GM19351 (cell line): ENCODE measurements at regions not wholly inside any gene's neighbourhood (a gene's known extent, or its start where the extent isn't known, plus 50 kb on each side); places are given as distances from the start of the nearest gene placed in this dataset.

Source experiments
- ATAC-seq: cut with Tn5 transposase; IDR thresholded peaks from one replicate; pipeline ENCODE4 v1.9.1; 2021; ENCODE audit warnings: mild to moderate bottlenecking, moderate library complexity; ENCODE audit not compliant: unreplicated experiment

DNA sequence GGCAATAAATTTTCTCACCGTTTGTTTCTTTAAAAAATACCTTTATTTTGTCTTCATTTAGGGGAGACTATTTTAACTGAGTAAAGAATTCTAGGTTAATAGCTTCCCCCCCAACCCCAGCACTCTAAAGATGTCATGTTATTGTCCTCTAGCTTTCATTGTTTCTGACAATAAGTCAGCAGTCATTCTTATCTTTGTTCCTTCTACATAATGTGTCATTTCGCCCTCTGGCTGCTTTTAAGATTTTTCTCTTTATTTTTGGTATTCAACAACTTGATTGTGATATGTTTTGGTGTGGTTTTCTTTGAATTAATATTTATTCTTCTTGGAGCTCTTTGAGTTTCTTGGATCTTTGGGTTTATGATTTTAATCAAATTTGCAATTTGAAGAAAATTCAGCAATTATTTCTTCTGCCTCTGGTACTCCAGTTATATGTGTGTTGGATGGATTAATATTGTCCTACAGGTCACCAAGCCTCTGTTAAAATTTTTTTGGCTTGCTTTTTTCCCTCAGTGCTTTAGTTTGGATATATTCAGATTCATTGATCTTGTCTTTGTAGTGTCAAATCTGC lies 64.6 kb upstream of the ELN start:
- no peak for ATAC-seq

DNA sequence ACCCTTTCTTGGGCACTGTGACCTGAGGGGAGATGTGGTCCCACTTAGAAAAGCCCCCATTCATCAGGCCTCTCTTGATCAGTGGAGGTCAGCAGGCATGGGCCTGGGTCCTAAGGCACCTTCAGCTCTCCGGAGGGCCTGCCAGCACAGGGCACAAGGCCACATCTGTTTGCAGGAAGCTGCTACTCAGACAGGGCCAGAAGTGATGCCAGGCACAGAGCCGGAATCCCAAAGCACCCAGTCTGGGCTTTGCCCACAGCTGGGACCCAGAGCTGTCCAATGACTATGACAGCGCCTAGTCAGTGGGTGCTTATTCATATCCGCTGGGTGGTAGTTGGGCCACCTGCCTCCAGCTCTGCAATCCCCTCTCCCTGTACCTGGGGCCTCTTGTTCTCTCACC lies 63.2 kb upstream of the ELN start:
- no peak for ATAC-seq

DNA sequence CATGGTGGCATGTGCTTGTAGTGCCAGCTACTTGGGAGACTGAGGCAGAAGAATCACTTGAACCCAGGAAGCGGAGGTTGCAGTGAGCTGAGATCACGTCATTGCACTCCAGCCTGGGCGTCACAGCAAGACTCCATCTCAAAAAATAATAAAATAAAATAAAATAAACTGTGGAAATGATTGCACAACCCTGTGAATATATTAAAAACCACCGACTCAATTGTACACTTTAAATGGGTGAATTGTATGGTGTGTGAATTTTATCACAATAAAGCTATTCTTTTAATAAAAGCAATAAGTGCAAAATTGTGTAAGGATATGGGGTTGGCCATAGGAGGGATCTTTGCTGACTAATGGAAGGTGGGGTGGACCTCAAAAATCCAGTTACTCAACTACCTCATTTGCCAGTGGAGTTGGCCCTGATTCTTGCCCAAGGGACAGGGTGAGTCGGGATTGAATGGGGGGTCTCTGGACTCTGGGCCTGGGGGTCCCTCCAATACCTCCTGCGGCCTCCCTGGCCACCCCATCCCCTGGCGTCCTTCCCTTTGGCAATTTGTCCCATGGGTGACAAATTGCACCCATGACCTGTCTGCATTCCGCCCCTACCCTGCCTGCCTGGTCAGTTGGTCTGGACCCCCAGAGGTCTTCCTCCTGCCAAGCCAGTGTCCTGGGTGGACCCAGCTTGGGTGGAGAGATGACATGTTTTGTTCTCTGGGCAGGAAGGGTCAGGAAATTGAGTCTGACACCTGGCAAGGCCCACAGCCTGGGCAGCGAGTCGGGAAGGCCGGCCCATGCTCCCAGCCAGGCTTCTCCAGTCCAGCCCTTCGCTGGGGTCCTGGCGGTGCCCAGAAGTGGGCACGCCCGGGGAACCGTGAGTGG lies 61.7 kb upstream of the ELN start:
- no peak for ATAC-seq

GRCh38 chr7:73966941-73967831 lies 60.8 kb upstream of the ELN start:
- ATAC-seq, result no peak

DNA sequence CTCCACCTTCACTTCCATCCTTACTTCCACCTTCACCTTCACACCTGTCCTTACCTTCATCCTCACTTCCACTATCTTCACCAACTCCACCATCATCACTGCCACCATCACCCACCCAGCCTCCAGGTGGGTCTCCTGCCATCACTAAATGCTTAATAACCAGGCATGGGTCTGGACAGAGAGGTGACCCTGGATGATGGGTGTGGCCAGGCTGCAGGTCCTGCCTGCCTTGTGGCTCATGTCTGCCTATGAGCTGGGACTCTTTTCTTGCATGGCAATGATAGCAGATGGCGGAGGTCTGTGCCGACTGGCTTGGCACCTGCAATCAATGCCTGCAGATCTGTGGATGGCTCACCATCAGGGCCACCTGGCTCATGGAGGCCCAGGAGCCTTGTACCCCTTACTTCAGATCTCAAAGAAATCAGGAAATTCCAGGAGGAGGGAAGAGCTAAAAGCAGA lies 60.1 kb upstream of the ELN start:
- no peak for ATAC-seq

- no peak for ATAC-seq
Observed at GRCh38 chr7:73968487-73968886, 59.5 kb upstream of the ELN start.

GRCh38 chr7:73969991-73970390 lies 58.0 kb upstream of the ELN start:
- ATAC-seq, result no peak

GRCh38 chr7:73970801-73971229 lies 57.2 kb upstream of the ELN start:
- ATAC-seq, result no peak

DNA sequence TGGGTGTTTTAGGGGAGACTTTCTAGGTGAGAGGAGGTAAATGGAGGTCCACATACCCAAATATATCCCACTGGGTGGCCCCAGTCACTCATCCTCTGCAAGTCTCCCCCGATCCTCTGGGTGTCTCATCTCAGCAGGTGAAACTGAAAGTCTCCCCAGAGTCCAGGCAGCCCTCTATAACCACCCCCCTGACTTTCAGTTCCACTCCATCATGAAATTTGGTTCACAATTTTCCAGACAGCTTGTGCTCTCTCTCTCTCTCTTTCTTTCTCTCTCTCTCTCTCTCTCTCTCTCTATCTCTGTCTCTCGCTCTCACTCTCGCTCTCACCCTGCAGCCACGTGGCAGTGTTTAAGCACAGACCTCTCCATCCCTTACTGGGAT lies 56.7 kb upstream of the ELN start:
- peak; percentile 96 for ATAC-seq

DNA sequence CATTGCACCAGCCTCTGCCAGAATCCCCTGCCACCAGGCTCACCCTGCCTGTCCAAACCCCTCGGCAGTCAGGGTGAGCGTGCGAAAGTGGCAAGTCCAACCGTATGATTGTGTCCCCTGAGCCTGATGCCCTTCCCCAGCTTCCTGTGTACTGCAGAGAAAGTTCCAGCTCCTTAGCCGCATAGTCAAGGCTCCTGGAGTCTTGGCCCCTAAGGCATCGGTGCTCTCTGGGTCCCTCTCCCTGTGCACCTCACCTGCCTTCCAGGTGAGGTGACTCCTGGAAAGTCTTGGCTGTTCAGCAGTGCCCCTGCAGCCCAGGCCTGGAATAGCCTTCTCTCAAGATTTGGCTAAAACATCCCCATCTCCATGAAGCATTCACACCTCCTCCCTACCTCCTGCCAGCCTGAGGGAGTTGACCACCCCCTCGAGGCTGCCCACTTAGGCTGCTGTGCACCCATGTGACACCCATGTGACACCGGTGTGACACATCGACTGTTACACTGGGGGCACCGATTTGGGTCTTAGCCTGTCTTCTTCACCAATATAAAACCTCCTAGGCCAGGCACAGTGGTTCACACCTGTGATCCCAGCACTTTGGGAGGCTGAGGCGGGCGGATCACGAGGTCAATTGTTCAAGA lies 56.1 kb upstream of the ELN start:
- ATAC-seq, result no peak

DNA sequence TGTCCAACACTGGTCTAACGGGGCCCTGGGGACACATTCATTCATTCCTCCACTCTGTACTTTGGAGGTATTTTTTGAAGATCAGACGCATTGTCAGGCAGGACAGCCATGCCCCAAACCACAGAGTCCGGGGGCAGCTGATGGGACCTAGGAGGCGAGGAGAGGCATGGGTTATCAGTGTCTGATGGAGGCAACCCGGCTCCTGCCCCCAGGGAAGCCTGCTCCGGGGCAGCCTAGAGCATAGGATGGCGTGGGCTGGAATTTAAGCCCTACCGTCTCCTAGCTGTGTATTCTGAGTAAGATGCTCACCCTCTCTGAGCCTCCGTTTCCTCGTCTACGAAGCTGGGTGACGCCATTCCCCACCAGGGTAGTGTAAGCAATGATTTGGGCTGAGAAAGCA lies 55.4 kb upstream of the ELN start:
- no peak for ATAC-seq

DNA sequence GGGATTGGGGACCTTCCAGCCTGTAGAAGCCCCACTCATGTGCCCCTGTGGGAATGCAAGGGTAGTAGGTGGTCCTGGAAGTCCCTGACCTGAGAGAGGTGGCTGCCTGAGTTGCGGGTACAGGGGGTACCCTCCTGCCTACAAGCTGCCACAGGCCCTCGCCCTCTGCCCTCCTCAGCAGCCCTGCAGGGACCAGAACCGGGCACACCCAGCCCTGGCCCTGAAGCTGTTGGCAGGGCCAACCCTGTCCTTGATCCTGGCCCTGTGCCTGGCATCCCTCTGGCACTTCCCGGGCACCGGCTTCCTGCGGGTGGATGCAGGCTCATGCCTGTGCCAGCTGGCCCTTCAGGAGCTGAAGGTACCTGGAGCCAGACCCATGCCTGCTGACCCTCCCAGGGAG lies 54.9 kb upstream of the ELN start:
- no peak for ATAC-seq

DNA sequence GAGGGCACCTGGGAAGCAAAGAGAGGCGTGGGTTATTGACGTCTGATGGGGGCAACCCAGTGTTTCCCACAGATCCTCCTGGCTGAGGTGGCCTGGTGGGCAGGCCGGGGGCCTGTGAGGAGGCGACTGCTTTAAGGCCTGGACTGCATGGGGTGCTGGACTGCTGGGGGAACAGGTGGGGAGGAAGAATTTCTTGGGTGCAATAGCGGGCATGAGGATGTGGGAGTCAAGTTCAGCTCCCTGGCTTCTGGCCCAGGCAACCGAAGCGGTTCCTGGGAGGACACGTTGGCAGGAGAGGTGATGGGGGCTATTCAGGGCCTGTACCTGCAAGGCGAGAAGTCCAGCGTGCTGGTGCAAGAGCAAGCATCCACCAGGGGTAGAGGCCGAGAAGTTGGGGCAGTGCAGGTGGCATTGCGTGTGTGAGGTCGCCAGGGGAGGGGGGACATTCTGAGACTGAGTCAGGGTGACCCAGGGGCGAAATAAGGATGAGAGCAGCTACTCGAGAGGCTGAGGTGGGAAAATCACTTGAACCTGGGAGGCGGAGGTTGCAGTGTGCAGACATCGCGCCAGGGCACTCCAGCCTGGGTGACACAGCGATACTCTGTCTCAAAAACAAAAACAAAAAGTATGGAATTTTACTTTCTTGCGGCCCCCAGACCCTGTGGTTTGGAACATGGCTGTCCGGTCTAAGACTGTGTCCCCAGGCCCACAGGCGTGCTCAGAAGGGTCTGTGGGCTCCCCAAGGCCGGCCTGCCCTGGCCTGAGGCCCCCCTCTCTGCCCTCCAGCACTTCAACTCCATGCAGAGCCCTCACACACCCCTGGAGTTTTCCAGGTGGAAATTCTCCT lies 53.6 kb upstream of the ELN start:
- ATAC-seq, result no peak

GRCh38 chr7:73974948-73975926 lies 52.7 kb upstream of the ELN start:
- ATAC-seq, result no peak

DNA sequence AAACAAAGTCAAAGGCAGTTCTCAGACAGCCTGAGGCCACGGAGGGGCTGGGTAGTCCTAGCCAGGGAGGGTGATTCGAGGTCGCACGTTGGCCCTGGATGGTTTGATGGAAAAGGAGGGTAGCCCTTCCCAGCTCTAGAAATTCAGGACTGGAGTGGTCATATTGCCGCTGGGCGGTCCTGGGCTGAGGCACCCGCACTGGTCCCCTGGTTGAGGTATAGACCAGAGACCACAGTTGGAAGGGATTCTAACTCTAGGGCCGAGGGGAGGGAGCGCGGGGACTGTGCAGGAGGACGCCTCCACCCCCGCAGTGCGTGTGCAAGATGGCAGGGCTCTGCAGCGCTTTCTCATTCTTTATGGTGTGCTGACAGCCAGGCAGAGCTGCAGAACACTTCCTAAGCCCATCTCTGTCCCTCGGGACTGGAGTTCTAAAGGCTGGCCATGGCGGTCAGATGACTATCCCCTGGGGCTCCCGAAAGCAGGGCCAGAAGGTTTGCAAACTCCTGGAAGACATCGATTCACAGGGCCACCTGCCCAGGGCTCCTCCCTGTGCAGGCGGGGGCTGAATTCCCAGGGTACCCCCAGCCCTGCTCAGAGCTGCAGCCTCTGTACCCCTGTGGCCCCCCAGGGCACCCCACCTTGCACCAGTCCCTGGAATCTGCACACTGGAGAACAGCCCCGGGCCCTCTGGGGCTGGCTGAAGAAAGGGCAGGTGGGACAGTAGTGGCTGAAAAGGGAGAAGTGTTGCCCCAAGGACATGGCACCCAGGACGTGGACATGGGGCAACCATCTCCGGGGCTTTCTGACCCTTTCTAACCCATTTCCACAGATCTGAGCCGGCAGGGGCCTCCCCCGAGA lies 51.0 kb upstream of the ELN start:
- no peak for ATAC-seq

- no peak for ATAC-seq
Observed at GRCh38 chr7:73977619-73978618, 50.1 kb upstream of the ELN start.
